GM12873 (cell line): ENCODE measurements at regions not wholly inside any gene's neighbourhood (a gene's known extent, or its start where the extent isn't known, plus 50 kb on each side); places are given as distances from the start of the nearest gene placed in this dataset.

ENCODE experiments used
- CTCF ChIP-seq: IDR thresholded peaks from 2 replicates; pipeline ENCODE4 v1.5.1; 2012; ENCODE audit warnings: low read depth, mild to moderate bottlenecking, moderate library complexity, low read length, control low read depth; ENCODE audit not compliant: insufficient read depth; ENCODE audit errors: missing control alignments

- no peak for TF ChIP-seq CTCF
Observed at GRCh38 chr20:60662307-60662706, 589.8 kb upstream of the CDH4 start.

- TF ChIP-seq CTCF, result no peak
Observed at GRCh38 chr20:60664106-60664505, 588.0 kb upstream of the CDH4 start.

- TF ChIP-seq CTCF, result no peak
Observed at GRCh38 chr20:60667641-60668040, 584.4 kb upstream of the CDH4 start.

- no peak for TF ChIP-seq CTCF
Observed at GRCh38 chr20:60669211-60669610, 582.9 kb upstream of the CDH4 start.

- TF ChIP-seq CTCF, result no peak
Observed at GRCh38 chr20:60676011-60676410, 576.0 kb upstream of the CDH4 start.

- no peak for TF ChIP-seq CTCF
Observed at GRCh38 chr20:60677819-60678218, 574.2 kb upstream of the CDH4 start.

GRCh38 chr20:60680554-60680953 lies 571.5 kb upstream of the CDH4 start:
- TF ChIP-seq CTCF, result no peak
